ENCODE measurements at regions not wholly inside any gene's neighbourhood (a gene's known extent, or its start where the extent isn't known, plus 50 kb on each side); places are given as distances from the start of the nearest gene placed in this dataset.

GRCh38 chr10:43952760-43953159 lies 304.1 kb upstream of the ZNF32 start:
- Histone ChIP-seq H3K27me3 (ENCODE audit: control insufficient read depth in 4 of 4, insufficient read depth in 4 of 4, low read length in 3 of 4) (no peaks in the 10 kb centered on the region), H3K4me1 (ENCODE audit: control insufficient read depth in 4 of 4, insufficient read depth in 4 of 4, low read length in 3 of 4) (no peaks in the 10 kb centered on the region), H3K9me3 (ENCODE audit: control insufficient read depth in 4 of 4, low read length in 3 of 4) (peaks cover 0 to 2% (median 0%) of the 10 kb centered on the region in 4 donors), H3K27ac (ENCODE audit: low read depth in 1 of 2, low read length in 2 of 2) (no peak overlapping the region), H3K4me3 (ENCODE audit: low read depth in 1 of 3, low read length in 3 of 3) (no peak overlapping the region), H3K9ac (ENCODE audit: low read depth in 1 of 2, low read length in 2 of 2) (no peak overlapping the region), H3K36me3 (ENCODE audit: control insufficient read depth in 4 of 4, insufficient read depth in 3 of 4, low read depth in 1 of 4, low read length in 3 of 4) (no peaks in the 10 kb centered on the region)
- DNase-seq (ENCODE audit: low spot score), result no peak
- WGBS, result 88% methylated on average over 1 of the region's 1 CpG
- TF ChIP-seq NR2F2 (IDR thresholded peaks at IDR 0.05) (no peak), RXRA (IDR thresholded peaks at IDR 0.05) (no peak), SP1 (IDR thresholded peaks at IDR 0.05) (no peak), REST (IDR thresholded peaks at IDR 0.05) (no peak)

GRCh38 chr10:43949351-43949750 lies 300.7 kb upstream of the ZNF32 start:
- H3K27ac ChIP-seq (ENCODE audit: low read depth in 1 of 2, low read length in 2 of 2), result no peak overlapping the region
- H3K4me1 ChIP-seq (ENCODE audit: control insufficient read depth in 4 of 4, insufficient read depth in 4 of 4, low read length in 3 of 4), result no peaks in the 10 kb centered on the region
- no peak for TF ChIP-seq REST (IDR thresholded peaks at IDR 0.05)
- no peak for TF ChIP-seq ATF3 (IDR thresholded peaks at IDR 0.05)
- TF ChIP-seq SP1 (IDR thresholded peaks at IDR 0.05), result no peak
- TF ChIP-seq MAX (IDR thresholded peaks at IDR 0.05), result no peak
- no peak for TF ChIP-seq FOXA2 (IDR thresholded peaks at IDR 0.05)
- no peak for TF ChIP-seq RXRA (IDR thresholded peaks at IDR 0.05)
- no peak for TF ChIP-seq HNF4G (IDR thresholded peaks at IDR 0.05)
- TF ChIP-seq NR2F2 (IDR thresholded peaks at IDR 0.05), result no peak
- TF ChIP-seq ZBTB33 (IDR thresholded peaks at IDR 0.05), result no peak
- no peak for TF ChIP-seq TAF1 (conservative IDR thresholded peaks at IDR 0.05)
- WGBS, result 57% methylated on average over 4 of the region's 4 CpGs
- H3K9ac ChIP-seq (ENCODE audit: low read depth in 1 of 2, low read length in 2 of 2), result no peak overlapping the region
- no peaks in the 10 kb centered on the region for H3K36me3 ChIP-seq (ENCODE audit: control insufficient read depth in 4 of 4, insufficient read depth in 3 of 4, low read depth in 1 of 4, low read length in 3 of 4)
- no peak overlapping the region for H3K4me3 ChIP-seq (ENCODE audit: low read depth in 1 of 3, low read length in 3 of 3)
- no peaks in the 10 kb centered on the region for H3K27me3 ChIP-seq (ENCODE audit: control insufficient read depth in 4 of 4, insufficient read depth in 4 of 4, low read length in 3 of 4)
- DNase-seq (ENCODE audit: low spot score), result no peak
- peaks cover 0 to 2% (median 0%) of the 10 kb centered on the region in 4 donors for H3K9me3 ChIP-seq (ENCODE audit: control insufficient read depth in 4 of 4, low read length in 3 of 4)

All from liver (tissue), 7 donors.